ENCODE measurements at regions not wholly inside any gene's neighbourhood (a gene's known extent, or its start where the extent isn't known, plus 50 kb on each side); places are given as distances from the start of the nearest gene placed in this dataset.
"Not testable (repeated sequence)": the region's sequence is repeated elsewhere in the genome, so short reads cannot be mapped to it uniquely, and the experiment has no call there.

GRCh38 chr6:81120280-81120679 is 632.2 kb downstream of the TENT5A start:
- no peaks in the 10 kb centered on the region for H3K27me3 ChIP-seq (replicated peaks; ENCODE audit: control insufficient read depth, insufficient read depth, low read length)
- H3K36me3 ChIP-seq (ENCODE audit: control insufficient read depth, insufficient read depth, low read length) = no peaks in the 10 kb centered on the region
- H3K4me3 ChIP-seq (replicated peaks; ENCODE audit: low read depth, low read length) = no peak overlapping the region
- no peak for DNase-seq (ENCODE audit: extremely low read depth, insufficient read length)
- TF ChIP-seq, protein P1, sequence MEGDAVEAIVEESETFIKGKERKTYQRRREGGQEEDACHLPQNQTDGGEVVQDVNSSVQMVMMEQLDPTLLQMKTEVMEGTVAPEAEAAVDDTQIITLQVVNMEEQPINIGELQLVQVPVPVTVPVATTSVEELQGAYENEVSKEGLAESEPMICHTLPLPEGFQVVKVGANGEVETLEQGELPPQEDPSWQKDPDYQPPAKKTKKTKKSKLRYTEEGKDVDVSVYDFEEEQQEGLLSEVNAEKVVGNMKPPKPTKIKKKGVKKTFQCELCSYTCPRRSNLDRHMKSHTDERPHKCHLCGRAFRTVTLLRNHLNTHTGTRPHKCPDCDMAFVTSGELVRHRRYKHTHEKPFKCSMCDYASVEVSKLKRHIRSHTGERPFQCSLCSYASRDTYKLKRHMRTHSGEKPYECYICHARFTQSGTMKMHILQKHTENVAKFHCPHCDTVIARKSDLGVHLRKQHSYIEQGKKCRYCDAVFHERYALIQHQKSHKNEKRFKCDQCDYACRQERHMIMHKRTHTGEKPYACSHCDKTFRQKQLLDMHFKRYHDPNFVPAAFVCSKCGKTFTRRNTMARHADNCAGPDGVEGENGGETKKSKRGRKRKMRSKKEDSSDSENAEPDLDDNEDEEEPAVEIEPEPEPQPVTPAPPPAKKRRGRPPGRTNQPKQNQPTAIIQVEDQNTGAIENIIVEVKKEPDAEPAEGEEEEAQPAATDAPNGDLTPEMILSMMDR (IDR thresholded peaks at IDR 0.05; ENCODE audit: insufficient read depth, low read length, poor library complexity, severe bottlenecking) = no peak

- H3K4me3 ChIP-seq (replicated peaks; ENCODE audit: low read depth, low read length) = no peak overlapping the region
- TF ChIP-seq, protein P1 (IDR thresholded peaks at IDR 0.05; ENCODE audit: insufficient read depth, low read length, poor library complexity, severe bottlenecking) = no peak
- DNase-seq (ENCODE audit: extremely low read depth, insufficient read length) = no peak
- no peaks in the 10 kb centered on the region for H3K36me3 ChIP-seq (ENCODE audit: control insufficient read depth, insufficient read depth, low read length)
- H3K27me3 ChIP-seq (replicated peaks; ENCODE audit: control insufficient read depth, insufficient read depth, low read length) = no peaks in the 10 kb centered on the region
Observed at GRCh38 chr6:81105998-81106397, 646.5 kb downstream of the TENT5A start.

GRCh38 chr6:81098109-81098814 is 654.2 kb downstream of the TENT5A start:
- no peak for DNase-seq (ENCODE audit: extremely low read depth, insufficient read length)
- no peak overlapping the region for H3K4me3 ChIP-seq (replicated peaks; ENCODE audit: low read depth, low read length)
- H3K27me3 ChIP-seq (replicated peaks; ENCODE audit: control insufficient read depth, insufficient read depth, low read length) = no peaks in the 10 kb centered on the region
- H3K36me3 ChIP-seq (ENCODE audit: control insufficient read depth, insufficient read depth, low read length) = no peaks in the 10 kb centered on the region
- TF ChIP-seq, protein P1 (IDR thresholded peaks at IDR 0.05; ENCODE audit: insufficient read depth, low read length, poor library complexity, severe bottlenecking) = no peak

DNA sequence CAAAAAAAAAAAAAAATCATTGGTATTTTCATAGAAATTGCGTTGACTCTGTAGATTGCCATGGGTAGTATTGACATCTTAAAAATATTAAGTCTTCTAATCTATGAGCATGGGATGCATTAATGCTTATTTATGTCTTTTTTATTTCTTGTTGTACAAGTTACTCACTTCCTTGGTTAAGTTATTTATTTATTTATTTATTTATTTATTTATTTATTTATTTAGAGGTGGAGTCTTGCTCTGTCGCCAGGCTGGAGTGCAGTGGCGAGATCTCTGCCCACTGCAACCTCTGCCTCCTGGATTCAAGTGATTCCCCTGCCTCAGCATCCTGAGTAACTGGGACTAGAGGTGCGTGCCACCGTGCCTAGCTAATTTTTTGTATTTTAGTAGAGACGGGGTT is 656.0 kb downstream of the TENT5A start:
- not testable (repeated sequence) for DNase-seq (ENCODE audit: extremely low read depth, insufficient read length); H3K4me3 ChIP-seq (replicated peaks; ENCODE audit: low read depth, low read length); H3K27me3 ChIP-seq (replicated peaks; ENCODE audit: control insufficient read depth, insufficient read depth, low read length); H3K36me3 ChIP-seq (ENCODE audit: control insufficient read depth, insufficient read depth, low read length)

- no peaks in the 10 kb centered on the region for H3K36me3 ChIP-seq (ENCODE audit: control insufficient read depth, insufficient read depth, low read length)
- TF ChIP-seq, protein P1 (IDR thresholded peaks at IDR 0.05; ENCODE audit: insufficient read depth, low read length, poor library complexity, severe bottlenecking) = no peak
- no peak overlapping the region for H3K4me3 ChIP-seq (replicated peaks; ENCODE audit: low read depth, low read length)
- no peaks in the 10 kb centered on the region for H3K27me3 ChIP-seq (replicated peaks; ENCODE audit: control insufficient read depth, insufficient read depth, low read length)
- DNase-seq (ENCODE audit: extremely low read depth, insufficient read length) = no peak
Observed at GRCh38 chr6:81093051-81093450, 659.4 kb downstream of the TENT5A start.

DNA sequence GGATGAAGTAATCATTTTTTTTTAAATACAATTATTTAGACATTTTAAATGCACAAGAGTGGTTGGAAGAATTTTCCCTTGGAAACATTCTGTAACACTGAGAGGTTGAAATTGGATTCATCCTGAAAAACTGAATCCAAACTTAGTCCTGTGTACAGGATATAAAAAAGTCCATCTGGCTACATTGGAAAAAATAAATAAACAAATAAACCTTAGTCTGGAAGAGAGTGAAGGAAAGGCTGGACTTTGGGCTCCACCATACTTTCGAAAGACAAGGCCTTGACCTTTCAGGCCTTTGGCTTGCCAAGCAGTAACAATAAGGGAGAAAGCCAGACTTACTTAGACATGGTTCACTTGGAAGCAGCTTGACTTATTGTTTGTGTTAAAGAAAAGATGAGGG is 664.3 kb downstream of the TENT5A start:
- H3K4me3 ChIP-seq (replicated peaks; ENCODE audit: low read depth, low read length) = no peak overlapping the region
- TF ChIP-seq, protein P1 (IDR thresholded peaks at IDR 0.05; ENCODE audit: insufficient read depth, low read length, poor library complexity, severe bottlenecking) = no peak
- H3K36me3 ChIP-seq (ENCODE audit: control insufficient read depth, insufficient read depth, low read length) = no peaks in the 10 kb centered on the region
- H3K27me3 ChIP-seq (replicated peaks; ENCODE audit: control insufficient read depth, insufficient read depth, low read length) = no peaks in the 10 kb centered on the region
- no peak for DNase-seq (ENCODE audit: extremely low read depth, insufficient read length)
